Epithelial cell of esophagus (primary cell): ENCODE measurements at regions not wholly inside any gene's neighbourhood (a gene's known extent, or its start where the extent isn't known, plus 50 kb on each side); places are given as distances from the start of the nearest gene placed in this dataset.

Experiments used
- DNase-seq: peaks from one replicate; pipeline ENCODE4 v3.0.0; 2010; ENCODE audit warnings: low read depth
- H3K4me3 ChIP-seq: 2 replicates; pipeline ENCODE4 v1.5.1; 2011; ENCODE audit warnings: mild to moderate bottlenecking, low read length, control low read depth
- CTCF ChIP-seq: IDR thresholded peaks from 2 replicates; pipeline ENCODE4 v1.5.1; 2011; ENCODE audit warnings: low read depth, mild to moderate bottlenecking, low read length, control low read depth, inconsistent platforms; ENCODE audit not compliant: insufficient read depth; ENCODE audit errors: missing control alignments

DNA sequence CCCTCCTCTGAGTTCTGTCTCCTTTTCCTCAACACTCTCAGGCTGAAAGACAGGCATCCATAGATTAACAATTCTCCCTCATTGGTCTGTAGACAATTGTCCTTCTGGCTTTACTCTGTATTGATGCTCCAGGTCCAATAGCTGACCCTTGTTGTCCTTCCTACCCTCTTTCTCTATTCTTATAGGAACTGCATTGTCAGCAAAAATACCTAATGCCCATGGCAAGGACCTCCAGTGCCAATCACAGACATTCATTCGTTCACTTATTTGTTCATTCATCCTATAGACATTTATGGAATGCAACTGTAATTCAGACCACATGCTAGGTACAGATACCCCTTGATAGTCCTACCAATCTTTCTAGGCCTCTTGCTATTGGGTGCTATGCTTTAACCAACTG lies 69.8 kb upstream of the DTNA start:
- DNase-seq = no peak
- no peak for TF ChIP-seq CTCF
- H3K4me3 ChIP-seq = no peak overlapping the region

GRCh38 chr18:34643989-34644388 lies 66.1 kb upstream of the DTNA start:
- no peak for DNase-seq
- H3K4me3 ChIP-seq = no peak overlapping the region
- no peak for TF ChIP-seq CTCF

DNA sequence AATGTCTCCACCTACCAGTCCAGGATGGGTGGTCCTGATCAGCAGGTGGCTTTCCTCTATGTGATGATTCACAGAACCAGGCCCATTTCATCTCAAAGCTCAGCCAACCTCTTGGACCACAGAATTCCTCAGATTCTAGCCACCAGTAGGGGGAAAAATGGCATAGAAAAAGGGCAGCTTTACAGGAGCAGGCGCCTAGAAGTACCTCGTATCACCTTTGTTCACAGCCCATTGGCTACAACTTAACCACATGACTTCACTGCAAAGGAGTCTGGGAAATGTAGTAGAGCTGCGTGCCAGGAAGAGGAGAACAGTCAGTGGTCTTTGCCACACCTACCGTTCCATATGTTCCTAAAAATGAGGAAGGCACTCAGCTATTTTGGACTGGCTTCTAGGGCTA lies 62.8 kb upstream of the DTNA start:
- TF ChIP-seq CTCF = no peak
- no peak overlapping the region for H3K4me3 ChIP-seq
- DNase-seq = no peak

DNA sequence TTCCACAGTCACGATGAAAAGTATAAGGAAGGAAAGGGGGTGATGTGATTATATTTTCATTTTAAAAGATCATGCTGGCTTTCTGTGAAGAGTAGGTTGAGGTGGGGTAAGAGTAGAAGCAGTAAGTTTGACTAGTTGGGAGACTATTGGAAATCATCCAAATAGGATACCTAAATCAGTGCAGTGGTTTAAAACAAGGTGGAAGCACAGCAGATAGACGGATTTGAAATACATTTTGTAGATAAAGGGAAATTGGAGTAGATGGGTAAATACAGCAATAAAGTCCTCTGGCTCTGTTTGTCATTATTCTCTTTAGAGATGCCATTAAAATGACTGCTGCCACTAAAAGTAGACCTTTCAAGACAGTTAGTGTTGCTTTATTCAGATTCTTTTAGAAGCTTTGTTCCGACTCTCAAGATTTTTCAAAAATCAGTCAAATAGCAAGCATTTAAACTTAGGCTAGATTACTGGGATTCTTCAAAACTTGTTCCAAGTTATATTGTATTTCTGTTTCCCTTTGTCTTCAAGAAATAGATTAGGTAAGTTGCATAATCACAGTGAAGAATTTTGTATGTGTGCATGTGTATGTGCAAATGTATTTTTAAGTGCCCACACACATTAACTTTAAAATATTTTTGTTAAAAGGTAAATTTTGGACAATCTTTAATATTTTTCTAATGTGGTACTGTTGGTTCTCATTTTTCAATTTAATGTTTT lies 61.7 kb upstream of the DTNA start:
- H3K4me3 ChIP-seq = no peak overlapping the region
- DNase-seq = no peak
- no peak for TF ChIP-seq CTCF

- no peak for TF ChIP-seq CTCF
- DNase-seq = no peak
Observed at GRCh38 chr18:34649080-34649479, 61.0 kb upstream of the DTNA start.

GRCh38 chr18:34650121-34650545 lies 60.0 kb upstream of the DTNA start:
- no peak overlapping the region for H3K4me3 ChIP-seq
- DNase-seq = peak; percentile 45
- TF ChIP-seq CTCF = no peak

More at GRCh38 chr18:34649080-34649479, 61.0 kb upstream of the DTNA start:
- no peak overlapping the region for H3K4me3 ChIP-seq
